GM20000 (cell line): ENCODE measurements at regions not wholly inside any gene's neighbourhood (a gene's known extent, or its start where the extent isn't known, plus 50 kb on each side); places are given as distances from the start of the nearest gene placed in this dataset.

Source experiments
- DNase-seq: peaks from one replicate; pipeline ENCODE4 v3.0.0; 2012; ENCODE audit warnings: low spot score
- CTCF ChIP-seq: IDR thresholded peaks from 2 replicates; pipeline ENCODE4 v1.5.1; 2012; ENCODE audit warnings: mild to moderate bottlenecking, control low read depth; ENCODE audit errors: extremely low read depth, missing control alignments

- DNase-seq: no peak
Measured at GRCh38 chrX:80181079-80181478, 166.5 kb downstream of the TBX22 start.

GRCh38 chrX:80184854-80185253 is 170.3 kb downstream of the TBX22 start:
- DNase-seq: no peak
- no peak for TF ChIP-seq CTCF

More at GRCh38 chrX:80181079-80181478, 166.5 kb downstream of the TBX22 start:
- no peak for TF ChIP-seq CTCF

GRCh38 chrX:80206647-80207046 is 192.1 kb downstream of the TBX22 start:
- DNase-seq: no peak
- TF ChIP-seq CTCF: no peak

GRCh38 chrX:80207327-80207726 is 192.8 kb downstream of the TBX22 start:
- DNase-seq: no peak
- TF ChIP-seq CTCF: no peak

- no peak for DNase-seq
- no peak for TF ChIP-seq CTCF
Measured at GRCh38 chrX:80216086-80216485, 201.5 kb downstream of the TBX22 start.

- no peak for TF ChIP-seq CTCF
- no peak for DNase-seq
Measured at GRCh38 chrX:80223982-80224579, 196.2 kb upstream of the TENT5D start.

- TF ChIP-seq CTCF: no peak
- no peak for DNase-seq
Measured at GRCh38 chrX:80229626-80230025, 190.6 kb upstream of the TENT5D start.
